Activated CD4-positive, alpha-beta T cell treated with anti-CD3 and anti-CD28 coated beads, Interleukin-2, amount 50 U/mL, for 48 hours (primary cell): ENCODE measurements at regions not wholly inside any gene's neighbourhood (a gene's known extent, or its start where the extent isn't known, plus 50 kb on each side); places are given as distances from the start of the nearest gene placed in this dataset.
"Not testable (repeated sequence)": the region's sequence is repeated elsewhere in the genome, so short reads cannot be mapped to it uniquely, and the experiment has no call there.

ENCODE experiments used
- DNase-seq, 2 experiments: peaks; one replicate each; pipeline ENCODE4 v3.0.0-alpha.2; 2020

DNA sequence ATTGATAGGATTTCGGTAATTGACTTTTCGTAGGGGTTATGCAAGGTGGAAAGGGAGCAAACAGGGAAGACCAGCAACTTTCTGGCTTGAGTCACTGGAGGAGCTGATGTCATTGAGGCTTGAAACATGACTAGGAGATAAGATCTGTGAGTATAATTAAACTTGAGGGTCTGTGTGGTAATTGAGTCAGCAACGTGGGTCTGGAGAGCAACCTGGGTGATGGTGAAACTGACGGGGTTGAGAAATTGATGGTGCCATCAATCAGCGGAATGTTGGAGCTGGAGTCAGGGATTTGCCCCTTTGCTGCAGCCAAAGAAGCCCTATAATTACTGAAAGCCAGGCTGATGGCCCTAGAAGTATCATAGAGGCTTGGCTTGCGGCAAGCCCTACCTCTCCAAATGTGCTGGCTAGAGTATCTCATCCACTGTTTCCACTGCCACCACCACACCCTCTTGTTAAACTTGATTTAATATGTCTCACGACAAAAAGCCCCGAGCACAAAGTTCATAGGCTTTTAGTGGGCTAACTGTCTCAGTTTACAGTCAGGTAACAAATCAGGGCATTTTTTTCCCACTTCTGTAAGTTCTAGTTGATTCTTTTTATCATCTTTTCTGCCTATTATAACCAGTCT, 186.9 kb upstream of the ELAC2 start:
- DNase-seq: no peak

GRCh38 chr17:13202835-13203234, 185.0 kb upstream of the ELAC2 start:
- no peak for DNase-seq

GRCh38 chr17:13200671-13201070, 182.8 kb upstream of the ELAC2 start:
- no peak for DNase-seq

- DNase-seq: no peak
Measured at GRCh38 chr17:13199425-13199824, 181.6 kb upstream of the ELAC2 start.

DNA sequence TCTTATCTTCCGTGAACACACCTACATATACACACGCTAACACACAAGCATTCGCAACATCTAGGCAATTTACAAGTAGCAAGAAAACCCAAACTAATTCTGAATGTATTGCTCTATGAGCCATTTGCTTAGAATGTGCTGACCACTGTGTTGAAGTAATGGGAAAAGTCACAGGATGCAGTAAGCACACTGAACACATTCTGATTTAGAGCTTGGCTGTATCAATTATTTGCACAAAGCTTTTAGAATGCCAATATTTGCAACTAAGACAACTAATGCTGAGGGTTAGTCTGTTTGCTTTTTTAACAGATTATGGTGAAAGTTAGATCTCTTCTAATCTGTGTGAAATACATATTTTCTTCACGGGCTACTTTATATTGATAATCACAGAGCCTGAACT, 179.8 kb upstream of the ELAC2 start:
- no peak for DNase-seq

GRCh38 chr17:13194887-13195286, 177.1 kb upstream of the ELAC2 start:
- DNase-seq: no peak

GRCh38 chr17:13182854-13183253, 165.0 kb upstream of the ELAC2 start:
- DNase-seq: no peak

GRCh38 chr17:13182450-13182849, 164.6 kb upstream of the ELAC2 start:
- no peak for DNase-seq

- DNase-seq: no peak
Measured at GRCh38 chr17:13181683-13182082, 163.9 kb upstream of the ELAC2 start.

DNA sequence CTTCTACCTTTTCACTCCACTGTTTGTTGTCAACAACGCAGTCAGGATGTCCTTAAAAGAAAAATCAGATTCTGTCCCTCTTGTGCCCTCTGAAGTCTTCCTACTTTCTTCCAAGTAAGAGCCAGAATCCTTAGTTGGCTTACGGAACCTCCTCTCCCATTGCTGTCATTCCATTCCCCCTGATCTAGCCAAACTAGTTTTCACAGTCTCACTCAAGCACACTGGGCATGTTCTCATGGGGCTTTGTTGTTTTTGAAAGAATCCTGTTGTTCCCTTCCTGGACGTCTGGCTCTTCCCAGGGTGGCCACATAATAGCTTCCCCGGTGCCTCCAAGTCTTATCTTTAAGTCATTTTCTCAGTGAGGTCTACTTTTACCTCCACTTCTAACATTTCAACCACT, 158.6 kb upstream of the ELAC2 start:
- no peak for DNase-seq

- DNase-seq: no peak
Measured at GRCh38 chr17:13171790-13172189, 154.0 kb upstream of the ELAC2 start.

- no peak for DNase-seq
Measured at GRCh38 chr17:13162361-13162760, 144.5 kb upstream of the ELAC2 start.

DNA sequence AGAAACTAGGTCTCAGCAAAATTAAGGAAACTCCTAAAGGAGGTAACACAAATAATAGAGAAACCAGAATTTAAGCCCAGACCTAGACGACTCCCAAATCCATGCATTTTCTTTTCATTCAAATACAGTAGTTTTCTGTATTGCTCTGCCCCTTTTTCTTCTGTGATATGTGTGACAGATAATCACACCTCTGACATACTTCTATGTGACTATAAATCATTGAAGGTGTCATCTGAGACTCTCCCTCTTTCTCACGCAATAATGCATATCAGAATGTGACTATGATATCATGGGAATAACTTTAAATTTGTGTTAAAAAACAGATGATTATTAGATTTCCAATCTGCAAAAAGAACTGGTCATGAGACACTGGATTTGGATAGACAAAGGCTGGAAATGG, 143.0 kb upstream of the ELAC2 start:
- DNase-seq: no peak

DNA sequence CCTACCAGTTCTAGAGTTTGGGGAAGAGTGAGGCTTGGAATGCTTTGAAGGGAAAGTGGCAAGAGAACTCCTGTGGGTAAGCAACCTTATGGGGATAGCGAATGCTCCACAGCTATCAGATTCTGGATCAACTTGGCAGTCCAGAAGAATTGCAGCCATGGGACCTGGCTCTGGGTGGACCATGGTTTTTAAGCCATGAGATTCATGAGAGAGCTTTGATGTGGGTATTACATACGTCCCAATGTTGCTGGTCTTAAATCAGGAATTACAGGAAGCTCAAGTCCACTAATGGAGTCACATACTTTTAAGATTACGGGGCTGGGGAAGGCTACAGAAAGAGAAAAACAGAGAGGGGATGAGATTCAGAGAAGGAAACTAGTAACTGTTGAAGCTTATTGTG, 142.5 kb upstream of the ELAC2 start:
- DNase-seq: no peak

- no peak for DNase-seq
Measured at GRCh38 chr17:13158494-13159240, 140.8 kb upstream of the ELAC2 start.

DNA sequence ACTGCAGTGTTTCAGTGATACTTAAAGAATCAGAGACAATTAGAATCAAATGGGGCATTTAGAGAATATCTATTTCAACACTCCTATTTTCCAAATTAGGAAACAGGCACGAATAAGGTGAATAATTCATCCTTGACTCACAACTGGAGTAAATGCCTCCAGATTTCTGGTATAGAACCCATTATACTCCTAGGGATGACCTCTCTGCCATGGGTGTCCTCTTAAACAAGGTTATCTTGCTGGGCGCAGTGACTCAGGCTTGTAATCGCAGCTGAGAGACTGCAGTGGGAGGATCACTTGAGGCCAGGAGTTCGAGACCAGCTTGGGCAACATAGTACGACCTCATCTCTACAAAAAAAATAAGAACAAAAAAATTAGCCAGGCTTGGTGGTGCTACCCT, 139.8 kb upstream of the ELAC2 start:
- no peak for DNase-seq

DNA sequence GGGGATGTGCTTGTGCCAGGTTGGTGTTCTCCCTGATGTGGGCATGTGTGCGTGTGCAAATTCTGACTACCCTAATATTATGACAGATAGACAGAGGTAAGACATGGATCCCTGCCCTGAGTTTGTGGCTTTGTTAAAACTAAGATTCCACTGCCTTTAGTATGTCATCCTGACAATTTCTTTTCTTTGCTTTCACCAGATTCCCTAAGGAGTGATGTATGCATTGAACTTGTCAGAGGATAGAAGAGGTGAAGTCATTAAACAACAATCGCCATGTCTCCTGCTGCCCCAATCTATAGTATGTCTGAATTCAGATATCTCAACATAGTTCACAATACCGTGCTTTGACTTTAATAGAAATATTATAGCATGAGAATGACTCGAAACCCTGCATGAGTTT, 137.1 kb upstream of the ELAC2 start:
- DNase-seq: no peak

DNA sequence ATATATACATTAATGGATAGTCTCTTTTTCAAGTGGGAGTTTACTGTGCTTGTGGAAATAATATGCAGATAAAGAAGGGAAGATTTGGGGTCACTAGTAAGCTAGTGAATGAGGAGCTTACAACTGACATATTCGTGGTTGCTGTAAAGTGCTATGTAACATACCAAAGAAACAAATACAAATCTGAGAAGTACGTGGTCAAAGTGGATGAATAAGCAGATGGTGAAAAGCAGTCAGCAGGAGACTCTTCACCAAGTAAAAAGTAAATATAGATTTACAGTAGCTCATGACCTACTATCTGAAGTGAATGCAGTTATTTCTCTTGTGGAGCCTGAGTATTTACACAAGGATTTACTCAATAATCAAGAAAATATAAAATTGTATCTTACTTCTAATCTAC, 136.6 kb upstream of the ELAC2 start:
- no peak for DNase-seq

DNA sequence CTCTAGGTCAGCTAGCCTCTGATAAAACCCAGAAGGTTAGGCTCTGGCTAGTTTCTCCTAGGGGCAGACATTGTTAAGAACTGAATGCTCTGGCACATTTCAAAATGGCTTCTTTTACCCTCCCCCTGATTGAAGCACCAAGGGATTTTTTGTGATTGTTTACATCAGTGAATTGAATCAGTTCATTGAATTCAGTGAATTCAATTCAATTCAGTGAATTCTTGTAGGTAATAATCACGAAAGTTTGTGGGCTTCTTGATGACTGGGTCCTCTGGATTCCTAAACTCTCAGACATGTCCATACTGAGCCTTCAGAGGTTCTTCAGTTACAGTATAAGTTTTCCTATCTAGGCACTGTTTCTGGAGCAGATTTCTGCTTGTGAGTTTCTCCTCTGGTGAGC, 135.2 kb upstream of the ELAC2 start:
- no peak for DNase-seq

GRCh38 chr17:13152501-13152900, 134.7 kb upstream of the ELAC2 start:
- no peak for DNase-seq

DNA sequence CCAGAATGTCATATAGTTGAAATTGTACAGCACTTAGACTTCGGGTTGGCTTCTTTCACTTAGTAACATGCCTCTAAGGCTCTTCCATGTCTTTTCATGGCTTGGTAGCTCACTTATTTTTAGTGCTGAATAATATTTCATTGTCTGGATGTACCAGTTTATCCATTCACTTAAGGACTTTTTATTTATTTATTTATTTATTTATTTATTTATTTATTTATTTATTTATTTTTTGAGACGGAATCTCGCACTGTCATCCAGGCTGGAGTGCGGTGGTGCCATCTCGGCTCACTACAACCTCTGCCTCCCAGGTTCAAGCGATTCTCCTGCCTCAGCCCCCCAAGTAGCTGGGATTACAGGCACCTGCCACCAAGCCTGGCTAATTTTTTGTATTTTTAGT, 132.9 kb upstream of the ELAC2 start:
- not testable (repeated sequence) for DNase-seq

- no peak for DNase-seq
Measured at GRCh38 chr17:13143001-13143400, 125.2 kb upstream of the ELAC2 start.

DNA sequence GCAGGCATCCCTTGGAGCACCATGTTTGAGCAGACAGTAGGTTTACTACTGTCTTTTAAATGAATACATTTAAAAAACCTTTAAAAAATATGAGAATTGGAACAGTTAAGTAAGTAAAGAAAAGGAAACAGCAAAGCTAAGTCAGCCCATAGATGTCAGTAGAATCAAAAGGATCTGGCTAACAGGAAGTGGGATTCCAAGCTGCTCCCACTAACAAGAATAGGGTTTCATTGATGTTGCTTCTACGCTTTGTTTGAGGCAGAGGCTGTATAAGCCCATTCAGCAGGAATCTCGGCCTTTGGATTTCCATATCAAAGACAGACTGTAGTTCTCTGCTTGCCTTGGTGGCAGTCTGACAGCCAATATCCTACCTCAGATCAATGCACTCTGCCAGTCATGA, 122.9 kb upstream of the ELAC2 start:
- DNase-seq: no peak

DNA sequence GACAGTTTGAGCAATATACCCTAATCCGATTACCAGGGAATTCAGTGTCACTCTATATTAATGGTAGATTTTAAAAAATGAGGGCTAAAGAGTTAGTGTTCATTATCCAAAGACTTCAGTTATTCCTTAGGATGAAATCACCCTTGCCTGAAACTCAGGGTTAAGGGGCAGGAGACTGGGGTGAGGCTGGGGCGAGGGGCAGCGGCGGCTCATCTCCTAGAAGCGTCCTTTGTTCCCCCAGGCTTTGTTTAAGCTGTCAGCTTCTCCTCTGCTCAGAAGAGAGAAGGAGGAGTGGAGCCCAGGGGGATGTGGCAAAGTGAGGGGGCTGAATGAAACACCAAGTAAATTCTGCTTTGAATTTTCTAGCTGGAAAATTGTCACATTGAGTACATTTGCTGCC, 117.7 kb upstream of the ELAC2 start:
- no peak for DNase-seq

DNA sequence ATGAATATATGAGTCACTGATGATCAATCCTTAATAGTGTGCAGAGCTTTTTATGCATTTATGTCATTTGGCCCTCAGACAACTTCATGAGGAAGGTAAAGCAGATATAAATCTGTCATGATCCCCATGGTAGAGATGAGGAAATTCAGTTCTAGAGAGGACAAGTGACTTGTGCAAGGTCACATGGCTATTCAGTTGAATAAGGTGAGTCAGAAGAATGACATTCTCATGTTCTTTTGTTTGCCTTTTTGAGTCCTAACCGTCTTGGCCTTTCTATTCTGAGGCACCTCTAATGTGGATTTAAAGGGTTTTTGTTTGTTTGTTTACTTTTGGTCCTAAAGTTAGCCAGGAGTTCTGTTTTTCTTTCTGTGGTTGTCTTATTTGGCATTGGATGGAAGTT, 116.2 kb upstream of the ELAC2 start:
- DNase-seq: no peak
